ENCODE measurements at regions not wholly inside any gene's neighbourhood (a gene's known extent, or its start where the extent isn't known, plus 50 kb on each side); places are given as distances from the start of the nearest gene placed in this dataset.

DNA sequence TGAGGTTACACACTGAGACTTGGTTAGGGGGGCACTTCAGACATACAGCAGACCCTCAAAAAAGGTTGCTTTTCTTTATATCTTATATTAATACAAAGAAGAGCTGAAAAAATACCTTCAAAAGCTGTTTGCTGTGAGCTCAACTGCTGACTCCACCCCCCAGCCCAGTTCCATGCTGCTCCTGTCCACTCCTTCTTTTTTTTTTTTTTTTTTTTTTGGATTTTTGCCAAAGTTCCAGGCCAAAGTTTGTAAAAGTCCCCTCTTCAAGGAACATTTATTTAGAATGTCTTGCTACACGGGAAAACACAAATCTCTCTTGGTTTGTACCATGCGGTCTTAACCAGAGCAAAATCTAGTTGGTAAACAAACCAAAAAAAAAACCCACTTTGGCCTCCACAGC lies 85.3 kb upstream of the AKAP12 start:
- DNase-seq (ENCODE audit: low read depth in 1 of 2, low spot score in 1 of 2) = peak in 1 of 2 experiments; percentile 5
- in situ Hi-C loops (cut with HindIII; ENCODE audit: low pct_unique_long_range_greater_than_20kb, low sequenced_read_pairs) = no loop called here
- TF ChIP-seq JUND (IDR thresholded peaks at IDR 0.05; ENCODE audit: low read depth) = no peak

DNA sequence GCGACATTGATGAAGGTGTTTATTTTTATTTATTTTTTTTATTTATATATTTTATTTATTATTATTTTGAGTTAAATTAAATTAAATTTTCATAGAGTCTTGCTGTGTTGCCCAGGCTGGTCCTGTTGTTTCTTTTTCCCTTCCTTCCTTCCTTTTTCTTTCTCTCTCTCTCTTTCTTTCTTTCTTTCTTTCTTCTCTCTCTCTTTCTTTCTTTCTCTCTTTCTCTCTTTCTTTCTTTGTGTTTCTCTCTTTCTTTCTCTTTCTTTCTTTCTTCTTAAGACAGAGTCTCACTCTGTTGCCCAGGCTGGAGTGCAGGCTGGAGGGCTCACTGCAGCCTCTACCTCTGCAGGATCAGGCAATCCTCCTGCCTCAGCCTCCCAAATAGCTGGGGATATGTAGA lies 84.7 kb upstream of the AKAP12 start:
- in situ Hi-C loops (cut with HindIII; ENCODE audit: low pct_unique_long_range_greater_than_20kb, low sequenced_read_pairs) = no loop called here
- DNase-seq (ENCODE audit: low read depth in 1 of 2, low spot score in 1 of 2) = no peak
- no peak for TF ChIP-seq JUND (IDR thresholded peaks at IDR 0.05; ENCODE audit: low read depth)

DNA sequence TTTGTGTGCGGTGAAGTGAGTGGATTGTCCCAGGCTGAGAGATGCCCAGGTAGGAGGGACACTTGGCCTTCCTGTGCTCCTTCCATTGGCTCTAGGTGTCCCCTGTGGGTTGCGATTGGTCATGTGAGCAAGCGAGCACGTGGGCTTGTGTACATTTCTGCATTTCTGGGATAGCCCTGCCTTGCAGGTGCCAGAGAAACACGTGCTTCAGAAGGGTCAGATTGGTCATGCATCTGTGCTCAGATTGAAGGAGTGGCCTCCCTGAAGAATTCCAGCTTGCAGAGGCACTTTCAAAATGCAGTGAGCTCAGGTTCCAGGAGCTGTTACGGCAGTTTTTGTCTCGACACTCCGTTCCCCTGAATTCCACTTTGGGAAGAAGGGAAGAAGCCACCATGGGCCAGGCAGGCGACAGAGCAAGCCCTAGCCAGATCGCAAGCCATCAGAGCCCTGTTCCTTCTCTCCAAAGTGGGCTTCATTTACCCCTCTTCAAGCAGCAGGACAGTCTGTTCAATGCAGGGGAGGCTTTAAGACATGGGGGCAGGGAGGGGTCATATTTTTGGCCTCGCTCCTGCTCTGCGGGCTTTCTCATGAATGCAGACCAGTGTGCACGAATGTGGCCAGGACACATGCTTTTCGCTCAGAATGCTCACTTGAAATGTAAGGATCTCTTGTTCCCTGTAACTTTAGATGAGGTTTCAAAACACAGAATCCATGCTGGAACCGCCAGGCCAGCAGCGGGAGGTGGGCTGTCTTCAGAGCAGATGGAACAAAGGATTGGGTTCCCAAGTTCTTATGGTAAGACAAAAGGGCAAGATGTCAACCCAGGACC lies 78.6 kb upstream of the AKAP12 start:
- in situ Hi-C loops (cut with HindIII; ENCODE audit: low pct_unique_long_range_greater_than_20kb, low sequenced_read_pairs) = no loop called here
- TF ChIP-seq JUND (IDR thresholded peaks at IDR 0.05; ENCODE audit: low read depth) = no peak
- peak; percentile 31 to 69 for DNase-seq (ENCODE audit: low read depth in 1 of 2, low spot score in 1 of 2)

DNA sequence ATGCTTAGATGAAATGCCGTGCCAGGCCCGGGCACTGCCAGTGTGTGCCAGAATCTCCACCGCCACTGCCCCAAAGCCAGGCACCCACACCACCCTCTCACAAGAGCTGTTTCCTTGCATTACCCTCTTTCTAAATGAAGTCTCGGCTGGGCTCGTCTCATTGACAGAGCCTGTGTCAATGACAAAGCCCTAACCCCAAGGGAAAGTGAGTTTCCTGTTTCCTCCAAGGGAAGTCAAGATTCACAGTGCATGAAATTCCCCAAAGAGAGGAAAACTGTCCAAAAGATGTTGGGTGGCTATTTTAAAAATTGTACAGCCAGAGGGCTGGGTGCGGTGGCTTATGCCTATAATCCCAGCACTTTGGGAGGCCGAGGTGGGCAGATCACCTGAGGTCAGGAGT lies 75.4 kb upstream of the AKAP12 start:
- in situ Hi-C loops (cut with HindIII; ENCODE audit: low pct_unique_long_range_greater_than_20kb, low sequenced_read_pairs) = no loop called here
- TF ChIP-seq JUND (IDR thresholded peaks at IDR 0.05; ENCODE audit: low read depth) = no peak
- DNase-seq (ENCODE audit: low read depth in 1 of 2, low spot score in 1 of 2) = no peak

DNA sequence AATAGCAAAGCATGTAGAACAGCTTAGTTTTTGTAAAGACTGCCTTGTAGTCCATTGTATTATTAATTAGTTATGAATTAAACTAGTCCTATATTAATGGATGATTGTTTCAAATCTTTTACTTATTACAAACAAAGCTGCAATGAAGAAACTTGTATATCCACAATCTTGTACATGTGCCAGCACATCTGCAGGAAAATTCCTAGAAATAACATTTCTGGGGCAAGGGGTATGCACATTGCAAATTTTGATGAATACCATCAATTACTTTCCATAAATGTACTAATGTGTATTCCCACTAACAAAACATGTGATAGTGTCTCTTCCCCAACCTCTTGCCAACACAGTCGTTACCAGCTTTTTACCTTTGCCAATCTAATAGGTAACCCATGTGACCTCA lies 73.6 kb upstream of the AKAP12 start:
- no peak for TF ChIP-seq JUND (IDR thresholded peaks at IDR 0.05; ENCODE audit: low read depth)
- DNase-seq (ENCODE audit: low read depth in 1 of 2, low spot score in 1 of 2) = no peak
- in situ Hi-C loops (cut with HindIII; ENCODE audit: low pct_unique_long_range_greater_than_20kb, low sequenced_read_pairs) = no loop called here

DNA sequence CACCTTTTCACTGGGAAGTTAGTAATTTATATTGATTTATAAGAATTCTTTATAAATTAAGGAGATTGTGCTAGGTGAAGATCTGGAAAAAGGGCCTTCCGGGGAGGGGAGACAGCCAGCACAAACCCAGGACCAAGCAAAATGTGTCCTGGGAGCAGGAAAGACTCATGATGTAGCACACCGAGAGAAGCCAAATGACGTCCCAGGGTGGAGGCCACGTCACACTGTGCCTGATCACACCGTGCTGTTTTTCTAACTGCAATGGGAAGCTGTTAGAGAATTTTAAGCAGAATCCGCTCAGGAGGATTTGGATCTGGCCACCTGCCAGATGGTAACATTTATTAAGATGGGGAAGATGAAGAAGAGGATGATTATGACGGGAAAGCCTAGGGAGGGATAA lies 72.7 kb upstream of the AKAP12 start:
- TF ChIP-seq JUND (IDR thresholded peaks at IDR 0.05; ENCODE audit: low read depth) = no peak
- in situ Hi-C loops (cut with HindIII; ENCODE audit: low pct_unique_long_range_greater_than_20kb, low sequenced_read_pairs) = no loop called here
- no peak for DNase-seq (ENCODE audit: low read depth in 1 of 2, low spot score in 1 of 2)

DNA sequence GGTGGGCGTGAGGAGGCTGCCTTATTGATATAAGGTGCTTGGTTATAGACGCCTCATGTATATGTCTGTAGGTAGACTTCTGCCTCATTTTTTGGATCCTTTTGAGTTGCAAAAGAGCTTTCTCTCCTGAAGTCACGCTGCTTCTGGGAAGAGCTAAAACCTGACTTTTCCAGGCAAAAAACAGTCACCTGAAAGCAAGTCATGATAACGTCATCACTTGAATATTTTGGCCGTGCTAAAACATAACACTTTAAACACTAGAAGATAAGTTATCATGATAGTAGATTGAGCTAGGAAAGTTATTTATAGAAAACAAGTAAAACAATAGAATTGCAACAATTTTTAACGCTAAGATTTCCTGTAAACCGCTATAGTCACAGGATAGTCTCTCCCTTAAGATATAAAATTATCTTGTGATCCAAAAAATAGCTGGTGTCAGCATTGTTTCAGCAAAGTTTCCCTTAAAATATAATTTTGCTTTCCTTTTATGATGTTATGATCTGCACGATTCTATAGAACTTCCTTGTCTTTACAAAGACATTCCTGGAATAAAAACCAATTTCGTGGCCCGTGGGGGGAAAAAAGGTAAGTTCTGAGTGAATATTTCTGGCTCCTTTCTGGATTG lies 69.0 kb upstream of the AKAP12 start:
- no peak for DNase-seq (ENCODE audit: low read depth in 1 of 2, low spot score in 1 of 2)
- in situ Hi-C loops (cut with HindIII; ENCODE audit: low pct_unique_long_range_greater_than_20kb, low sequenced_read_pairs) = no loop called here

DNA sequence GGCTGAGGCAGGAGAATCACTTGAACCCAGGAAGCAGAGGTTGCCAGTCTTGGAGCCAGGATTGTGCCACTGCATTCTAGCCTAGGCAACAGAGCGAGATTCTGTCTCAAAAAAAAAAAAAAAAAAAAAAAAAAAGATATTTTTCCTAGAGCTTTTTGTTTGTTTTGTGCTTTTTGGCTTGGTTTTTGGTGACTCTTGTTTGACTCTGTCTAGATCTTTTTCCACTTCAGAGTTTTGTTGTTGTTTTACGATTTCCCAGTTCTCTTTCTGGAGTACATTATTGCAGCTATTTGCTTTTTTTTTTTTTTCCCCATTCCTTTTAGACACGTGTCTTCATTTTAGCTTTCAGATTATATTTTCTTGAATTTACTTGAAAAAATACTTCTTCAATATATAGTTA lies 67.0 kb upstream of the AKAP12 start:
- no peak for TF ChIP-seq JUND (IDR thresholded peaks at IDR 0.05; ENCODE audit: low read depth)
- no peak for DNase-seq (ENCODE audit: low read depth in 1 of 2, low spot score in 1 of 2)
- in situ Hi-C loops (cut with HindIII; ENCODE audit: low pct_unique_long_range_greater_than_20kb, low sequenced_read_pairs) = no loop called here

More for the DNA sequence above, 69.0 kb upstream of the AKAP12 start:
- no peak for TF ChIP-seq JUND (IDR thresholded peaks at IDR 0.05; ENCODE audit: low read depth)

DNA sequence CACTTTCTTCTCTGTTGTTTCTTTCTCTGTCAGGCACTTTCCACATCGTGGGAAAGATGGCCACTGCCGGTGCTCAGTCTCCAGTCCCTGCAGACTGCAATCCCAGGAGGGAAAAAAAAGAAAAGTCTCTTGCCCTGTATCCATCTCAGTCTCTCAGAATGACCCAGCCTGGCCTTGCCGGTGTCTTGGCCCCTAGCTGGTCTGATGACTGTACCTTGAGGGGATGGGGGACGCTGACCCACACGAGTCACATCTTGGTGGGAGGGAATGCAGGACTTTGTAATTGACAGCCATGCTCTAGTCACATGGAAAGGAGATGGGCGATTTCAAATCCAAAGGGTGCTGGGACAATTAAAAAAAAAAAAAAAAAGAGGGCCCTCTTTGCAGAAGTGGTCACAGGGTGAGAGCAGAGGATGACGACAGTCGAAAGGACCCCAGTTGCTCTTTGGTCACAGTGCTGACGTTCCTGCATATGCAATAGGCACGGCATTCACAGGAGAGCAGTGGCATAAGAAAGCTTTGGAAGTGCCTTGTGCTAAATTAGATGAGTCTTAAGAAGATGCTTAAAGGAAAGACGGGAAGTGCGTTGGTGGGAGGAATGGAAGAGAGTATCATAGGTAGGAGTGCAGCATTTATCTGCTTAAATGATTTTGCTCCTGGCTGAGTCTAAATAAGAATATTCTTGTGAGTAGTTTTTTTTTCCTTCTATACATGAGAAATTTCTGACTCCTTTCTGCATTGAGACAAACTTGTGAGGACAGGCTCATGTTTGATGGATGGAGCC lies 63.9 kb upstream of the AKAP12 start:
- no peak for TF ChIP-seq JUND (IDR thresholded peaks at IDR 0.05; ENCODE audit: low read depth)
- in situ Hi-C loops (cut with HindIII; ENCODE audit: low pct_unique_long_range_greater_than_20kb, low sequenced_read_pairs) = no loop called here
- no peak for DNase-seq (ENCODE audit: low read depth in 1 of 2, low spot score in 1 of 2)

DNA sequence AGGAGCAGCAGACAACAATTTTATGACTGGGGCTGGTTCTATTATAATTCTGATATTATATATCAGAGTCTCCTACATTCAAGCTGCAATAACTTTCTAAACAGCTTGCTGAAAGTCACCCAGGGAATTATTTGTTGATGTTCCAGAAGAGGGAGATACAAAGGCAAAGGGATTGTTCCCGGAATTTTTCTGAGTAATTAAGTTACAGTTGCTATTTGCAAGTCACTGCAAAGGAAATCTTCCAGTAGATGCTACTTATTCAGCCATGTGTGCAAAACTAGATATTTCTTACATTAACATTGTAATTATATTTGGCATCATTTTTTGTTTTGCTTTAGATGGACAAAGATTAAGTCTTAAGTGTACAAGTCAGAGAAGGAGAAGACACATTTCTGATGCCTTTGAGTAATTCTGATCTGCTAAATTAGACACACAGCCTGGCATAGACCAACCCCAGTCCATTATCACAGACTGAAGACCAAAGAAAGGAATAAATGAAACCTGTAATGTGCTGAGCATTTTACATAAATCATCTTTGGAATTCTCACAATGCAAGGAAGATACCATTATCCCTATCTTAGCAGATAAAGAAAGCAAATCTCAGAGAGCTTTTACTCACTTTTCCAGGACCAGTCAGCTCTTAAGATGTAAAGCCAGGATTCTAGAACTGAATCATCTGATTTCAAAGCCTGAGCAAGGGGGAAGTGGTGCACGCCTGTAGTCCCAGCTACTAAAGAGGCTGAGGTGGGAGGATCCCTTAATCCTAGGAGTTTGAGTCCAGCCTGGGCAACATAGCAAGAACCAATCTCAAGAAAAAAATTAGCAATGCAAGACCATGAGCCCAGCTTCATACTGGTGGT lies 62.6 kb upstream of the AKAP12 start:
- DNase-seq (ENCODE audit: low read depth in 1 of 2, low spot score in 1 of 2) = no peak
- no peak for TF ChIP-seq JUND (IDR thresholded peaks at IDR 0.05; ENCODE audit: low read depth)
- in situ Hi-C loops (cut with HindIII; ENCODE audit: low pct_unique_long_range_greater_than_20kb, low sequenced_read_pairs) = no loop called here

DNA sequence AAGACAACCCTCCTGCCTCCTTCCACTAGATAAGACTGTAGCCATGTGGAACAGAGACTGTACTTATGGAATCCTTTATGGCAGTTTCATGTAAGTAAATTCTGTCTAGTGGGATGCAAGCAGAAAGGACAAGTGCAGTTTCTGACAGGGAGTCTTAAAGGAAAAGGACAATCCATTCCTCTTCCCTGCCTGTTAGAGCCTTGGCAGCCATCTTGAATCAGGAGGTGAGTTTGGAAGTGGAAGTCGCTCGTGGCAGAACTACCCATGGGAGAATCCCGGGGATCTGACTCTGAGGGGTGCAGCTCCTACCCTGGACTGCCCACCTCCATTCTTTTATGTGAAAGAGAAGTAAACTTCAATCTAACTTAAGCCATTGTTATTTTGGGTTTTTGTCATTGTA lies 61.4 kb upstream of the AKAP12 start:
- DNase-seq (ENCODE audit: low read depth in 1 of 2, low spot score in 1 of 2) = no peak
- in situ Hi-C loops (cut with HindIII; ENCODE audit: low pct_unique_long_range_greater_than_20kb, low sequenced_read_pairs) = no loop called here
- no peak for TF ChIP-seq JUND (IDR thresholded peaks at IDR 0.05; ENCODE audit: low read depth)

DNA sequence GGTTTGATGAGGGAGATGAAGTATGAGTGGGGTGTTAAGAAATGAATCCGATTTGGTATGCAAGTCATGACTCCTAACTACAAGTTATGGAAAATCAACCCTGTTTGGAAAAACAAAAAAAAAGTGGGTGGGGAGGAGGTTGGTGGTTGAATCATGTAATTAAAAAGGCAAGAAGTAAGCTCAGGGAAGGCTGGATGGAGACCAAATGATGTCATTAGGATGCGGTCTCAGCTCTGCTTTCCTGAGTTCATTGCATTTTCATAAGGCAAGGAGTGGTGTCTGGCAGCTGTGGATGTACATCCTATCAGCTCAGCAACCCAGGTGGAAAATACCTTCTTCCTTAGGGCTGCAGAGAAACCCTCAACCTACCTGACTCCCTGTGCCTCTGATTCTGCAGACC lies 60.4 kb upstream of the AKAP12 start:
- in situ Hi-C loops (cut with HindIII; ENCODE audit: low pct_unique_long_range_greater_than_20kb, low sequenced_read_pairs) = no loop called here
- TF ChIP-seq JUND (IDR thresholded peaks at IDR 0.05; ENCODE audit: low read depth) = no peak
- DNase-seq (ENCODE audit: low read depth in 1 of 2, low spot score in 1 of 2) = no peak
